Endothelial cell of umbilical vein (primary cell): ENCODE measurements at regions not wholly inside any gene's neighbourhood (a gene's known extent, or its start where the extent isn't known, plus 50 kb on each side); places are given as distances from the start of the nearest gene placed in this dataset.

Experiments
- BruUV-seq: library from RNA; stranded (reverse); fragments of 400-500 nt; replicated peaks from 2 replicates; lab custom pipeline; 2021; lab: Mats Ljungman, UMichigan
- CTCF ChIA-PET: fragments of 300-600, 350-600 bp; sonication (Branson Sonifier 250); formaldehyde crosslinking; loops from one replicate; lab custom pipeline; 2021; ENCODE audit warnings: antibody characterized with exemption, inconsistent platforms; lab: Charles Lee
- POLR2A ChIA-PET: fragments of 300-600, 350-600 bp; sonication (Branson Sonifier 250); formaldehyde crosslinking; loops from one replicate; lab custom pipeline; 2021; ENCODE audit warnings: antibody characterized with exemption, inconsistent platforms; lab: Charles Lee
- DNase-seq: peaks from one replicate; pipeline ENCODE4 v3.0.0-alpha.2; 2011; ENCODE audit warnings: low read depth, low spot score
- FAIRE-seq: peaks from 2 replicates; lab custom pipeline; 2011; peaks lifted over from hg19 to GRCh38; lab: Jason Lieb, UNC
- H2AFZ ChIP-seq: 2 replicates; pipeline ENCODE4 v1.6.0; 2012; ENCODE audit warnings: low read depth, low read length, control low read depth, inconsistent platforms
- H3K27ac ChIP-seq: 2 replicates; pipeline ENCODE4 v1.5.1; 2011; ENCODE audit warnings: low read depth, mild to moderate bottlenecking, control low read depth, low read length, moderate library complexity; ENCODE audit not compliant: insufficient read depth
- H3K27me3 ChIP-seq, 2 experiments: 2 replicates each; pipeline versions ENCODE4 v1.6.0 to v1.6.1; 2011; ENCODE audit warnings: low read length in 2 of 2, mixed read lengths in 1 of 2; ENCODE audit not compliant: control insufficient read depth in 2 of 2, insufficient read depth in 2 of 2
- H3K36me3 ChIP-seq, 2 experiments: 2 replicates in 1 of 2; 3 replicates in 1 of 2; pipeline ENCODE4 v1.5.1; 2011; ENCODE audit warnings: low read length in 2 of 2, mild to moderate bottlenecking in 1 of 2, moderate library complexity in 1 of 2; ENCODE audit not compliant: control insufficient read depth in 2 of 2, insufficient read depth in 2 of 2; ENCODE audit errors: extremely low read depth in 1 of 2
- H3K4me1 ChIP-seq: 3 replicates; pipeline ENCODE4 v1.5.1; 2011; ENCODE audit warnings: mild to moderate bottlenecking, low read length; ENCODE audit not compliant: control insufficient read depth, insufficient read depth; ENCODE audit errors: extremely low read depth
- H3K4me2 ChIP-seq: 2 replicates; pipeline ENCODE4 v1.6.1; 2011; ENCODE audit warnings: low read length, control low read depth, mixed read lengths; ENCODE audit not compliant: insufficient read depth
- H3K4me3 ChIP-seq, 3 experiments: fragments of 200-600 bp in 1 of 3; sonication (generic), shearing (Covaris generic) in 1 of 3; replicated peaks in 1 of 3; 2 replicates each; pipeline ENCODE4 v1.5.1; 2011 to 2016; ENCODE audit warnings: control low read depth in 3 of 3, low read length in 3 of 3, mild to moderate bottlenecking in 2 of 3, inconsistent platforms in 1 of 3, low read depth in 1 of 3, moderate library complexity in 1 of 3; ENCODE audit not compliant: insufficient read depth in 1 of 3
- H3K79me2 ChIP-seq: 2 replicates; pipeline ENCODE4 v1.6.0; 2012; ENCODE audit warnings: low read length, inconsistent platforms; ENCODE audit not compliant: control insufficient read depth, insufficient read depth
- H3K9ac ChIP-seq: replicated peaks from 2 replicates; pipeline ENCODE3; 2011; ENCODE audit warnings: low read length, control low read depth; ENCODE audit not compliant: insufficient read depth; ENCODE audit errors: extremely low read depth
- H3K9me1 ChIP-seq: replicated peaks from 3 replicates; pipeline ENCODE4 v1.6.0; 2011; ENCODE audit warnings: mild to moderate bottlenecking, low read length; ENCODE audit not compliant: control insufficient read depth, insufficient read depth; ENCODE audit errors: extremely low read depth
- H3K9me3 ChIP-seq: replicated peaks from 2 replicates; pipeline ENCODE4 v1.5.1; 2012; ENCODE audit warnings: low read length, inconsistent platforms; ENCODE audit not compliant: control insufficient read depth, insufficient read depth
- H4K20me1 ChIP-seq: replicated peaks from 2 replicates; pipeline ENCODE3; 2011; ENCODE audit warnings: mild to moderate bottlenecking, low read length; ENCODE audit not compliant: control insufficient read depth, insufficient read depth; ENCODE audit errors: extremely low read depth
- CTCF ChIP-seq, 2 donors: IDR thresholded peaks; 1 replicate in 1 of 2; 2 replicates in 1 of 2; pipeline ENCODE4 v1.5.1; 2011; ENCODE audit warnings: low read length in 2 of 2, mild to moderate bottlenecking in 2 of 2, moderate library complexity in 2 of 2, control low read depth in 1 of 2, inconsistent platforms in 1 of 2, low read depth in 1 of 2; ENCODE audit not compliant: insufficient read depth in 1 of 2; ENCODE audit errors: extremely low read depth in 1 of 2
- EZH2 ChIP-seq: IDR thresholded peaks from 2 replicates; pipeline ENCODE4 v1.6.1; 2012; ENCODE audit warnings: borderline replicate concordance, low read depth, mild to moderate bottlenecking, moderate library complexity, low read length, inconsistent platforms; ENCODE audit not compliant: severe bottlenecking
- FOS ChIP-seq: IDR thresholded peaks from 2 replicates; pipeline ENCODE4 v1.6.1; 2011; ENCODE audit warnings: mild to moderate bottlenecking, low read length, moderate library complexity, borderline replicate concordance; ENCODE audit not compliant: insufficient read depth
- GATA2 ChIP-seq: IDR thresholded peaks from 2 replicates; pipeline ENCODE4 v1.7.0; 2011; ENCODE audit warnings: low read depth, mild to moderate bottlenecking, moderate library complexity, mixed read lengths, low read length; ENCODE audit not compliant: insufficient read length, insufficient read depth
- JUN ChIP-seq: IDR thresholded peaks from 2 replicates; pipeline ENCODE4 v1.6.1; 2011; ENCODE audit warnings: borderline replicate concordance, low read depth; ENCODE audit not compliant: insufficient read length, insufficient read depth
- MYC ChIP-seq: IDR thresholded peaks from one replicate; pipeline ENCODE4 v1.6.1; 2011; ENCODE audit warnings: mild to moderate bottlenecking, low read depth, low read length
- POLR2A ChIP-seq: IDR thresholded peaks from 2 replicates; pipeline ENCODE4 v1.6.1; 2012; ENCODE audit warnings: low read depth, mild to moderate bottlenecking, control low read depth, low read length
- POLR2AphosphoS5 ChIP-seq: IDR thresholded peaks from 2 replicates; pipeline ENCODE4 v1.6.1; 2012; ENCODE audit warnings: low read depth, mild to moderate bottlenecking, control low read depth, low read length, moderate library complexity; ENCODE audit not compliant: insufficient read depth
- dilution Hi-C: fragments of 300-500 bp; cut with MboI; formaldehyde crosslinking; loops from one replicate; pipeline ENCODE4 v1.15.0; 2019; ENCODE audit warnings: low sequenced_read_pairs; ENCODE audit not compliant: extremely low pct_ligation_motif_present
- intact Hi-C: fragments of 100-400 bp; cut with micrococcal nuclease; formaldehyde crosslinking; loops from one replicate; pipeline ENCODE4 v1.10.0; 2022
- TF ChIP-seq, protein P1 (sequence below): IDR thresholded peaks from 2 replicates; pipeline ENCODE4 v1.6.1; 2011; ENCODE audit not compliant: insufficient read depth, insufficient read length

GRCh38 chr5:7244208-7244607, 151.7 kb upstream of the ADCY2 start:
- no peak for TF ChIP-seq EZH2
- no peak for TF ChIP-seq POLR2A
- no peak for TF ChIP-seq GATA2
- TF ChIP-seq MYC: no peak
- no peak for TF ChIP-seq CTCF (IDR thresholded peaks at IDR 0.05; ENCODE audit: extremely low read depth in 1 of 2, insufficient read depth in 1 of 2, low read depth in 1 of 2, low read length in 2 of 2)
- TF ChIP-seq FOS: no peak
- TF ChIP-seq JUN: no peak
- TF ChIP-seq, protein P1, sequence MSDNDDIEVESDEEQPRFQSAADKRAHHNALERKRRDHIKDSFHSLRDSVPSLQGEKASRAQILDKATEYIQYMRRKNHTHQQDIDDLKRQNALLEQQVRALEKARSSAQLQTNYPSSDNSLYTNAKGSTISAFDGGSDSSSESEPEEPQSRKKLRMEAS: no peak
- no peak for TF ChIP-seq POLR2AphosphoS5
- Histone ChIP-seq H2AFZ (no peak overlapping the region), H3K4me1 (no peaks in the 10 kb centered on the region), H3K27me3 (no peaks in the 10 kb centered on the region), H3K4me3 (no peak overlapping the region), H4K20me1 (no peaks in the 10 kb centered on the region), H3K27ac (no peak overlapping the region), H3K9ac (no peak overlapping the region), H3K4me2 (no peak overlapping the region), H3K79me2 (no peaks in the 10 kb centered on the region), H3K9me1 (no peaks in the 10 kb centered on the region), H3K36me3 (no peaks in the 10 kb centered on the region), H3K9me3 (peaks cover 2% of the 10 kb centered on the region)
- DNase-seq (no peak), FAIRE-seq (no peak)
- dilution Hi-C loops: no loop called here
- POLR2A ChIA-PET: no interaction called here
- no TSS peak for BruUV-seq
- CTCF ChIA-PET: no interaction called here
- intact Hi-C loops: no loop called here
